ENCODE measurements at regions not wholly inside any gene's neighbourhood (a gene's known extent, or its start where the extent isn't known, plus 50 kb on each side); places are given as distances from the start of the nearest gene placed in this dataset.

GRCh38 chr5:4976902-4977301, 163.2 kb upstream of the ADAMTS16 start:
- H3K27me3 Mint-ChIP-seq (ENCODE audit: low read depth) = no peaks in the 10 kb centered on the region
- Histone ChIP-seq H4K8ac (replicated peaks; ENCODE audit: insufficient read length, low read depth, low read length) (no peak overlapping the region), H2AFZ (ENCODE audit: low read length) (no peak overlapping the region), H3K27me3 (ENCODE audit: insufficient read depth, low read length) (no peaks in the 10 kb centered on the region), H3K27ac (ENCODE audit: insufficient read length, low read depth, low read length) (no peak overlapping the region), H3K4me2 (ENCODE audit: insufficient read depth, insufficient read length, low read length) (no peak overlapping the region), H4K5ac (ENCODE audit: insufficient read length, low read depth, low read length) (no peak overlapping the region), H3K23me2 (ENCODE audit: insufficient read length, low read depth, low read length, poor library complexity, severe bottlenecking) (no peaks in the 10 kb centered on the region), H3K79me2 (ENCODE audit: insufficient read depth, low read length) (no peaks in the 10 kb centered on the region), H3K18ac (ENCODE audit: insufficient read length, low read depth, low read length) (no peak overlapping the region), H2BK15ac (ENCODE audit: low read depth, low read length) (no peak overlapping the region), H3K4ac (ENCODE audit: low read depth, low read length) (no peak overlapping the region), H3K79me1 (ENCODE audit: insufficient read depth, low read depth, low read length, poor library complexity, severe bottlenecking) (no peaks in the 10 kb centered on the region), H2BK120ac (ENCODE audit: low read depth, low read length, poor library complexity, severe bottlenecking) (no peak overlapping the region), H2BK20ac (ENCODE audit: low read depth, low read length, poor library complexity, severe bottlenecking) (no peak overlapping the region), H3T11ph (ENCODE audit: low read length) (no peak overlapping the region), H3K9me3 (ENCODE audit: control insufficient read depth, low read depth, low read length) (no peaks in the 10 kb centered on the region), H3K56ac (ENCODE audit: insufficient read length, low read depth, low read length) (no peak overlapping the region), H3K23ac (ENCODE audit: insufficient read length, low read depth, low read length) (no peak overlapping the region), H3K9ac (ENCODE audit: extremely low read depth, insufficient read length, low read length) (no peak overlapping the region), H4K91ac (ENCODE audit: insufficient read length, low read depth, low read length) (no peak overlapping the region), H2BK12ac (ENCODE audit: insufficient read length, low read depth, low read length) (no peak overlapping the region), H2BK5ac (ENCODE audit: insufficient read length, low read length) (no peak overlapping the region), H4K20me1 (ENCODE audit: control insufficient read depth, insufficient read depth, insufficient read length) (no peaks in the 10 kb centered on the region), H3K14ac (ENCODE audit: insufficient read depth, low read length) (no peak overlapping the region), H3K4me1 (ENCODE audit: insufficient read depth, low read length) (no peaks in the 10 kb centered on the region), H2AK5ac (ENCODE audit: insufficient read length, low read length) (no peak overlapping the region)
- no peaks in the 10 kb centered on the region for H3K4me1 Mint-ChIP-seq
- H3K27ac Mint-ChIP-seq = no peak overlapping the region
- H3K4me3 Mint-ChIP-seq = no peak overlapping the region
- DNase-seq = no peak
- H3K9me3 Mint-ChIP-seq = no peaks in the 10 kb centered on the region; a peak in 1 of 5 replicates
- no peak for TF ChIP-seq CTCF (conservative IDR thresholded peaks at IDR 0.05)
- WGBS (ENCODE audit: extremely low coverage, insufficient read length, low lambda C conversion rate) = no CpG with 5 or more reads among the region's 1 CpG
- H3K36me3 Mint-ChIP-seq (ENCODE audit: insufficient read depth in 1 of 3, low read depth in 3 of 3) = no peaks in the 10 kb centered on the region

All from H9 (cell line).